ENCODE measurements at regions not wholly inside any gene's neighbourhood (a gene's known extent, or its start where the extent isn't known, plus 50 kb on each side); places are given as distances from the start of the nearest gene placed in this dataset.

GRCh38 chr9:600006-600405 lies 241.5 kb upstream of the DMRT1 start:
- TF ChIP-seq CTCF (IDR thresholded peaks at IDR 0.05) (no peak), POLR2AphosphoS5 (IDR thresholded peaks at IDR 0.05) (no peak)

All from prostate gland (tissue), 2 donors.